WTC11 (cell line): ENCODE measurements at regions not wholly inside any gene's neighbourhood (a gene's known extent, or its start where the extent isn't known, plus 50 kb on each side); places are given as distances from the start of the nearest gene placed in this dataset.

Experiments used
- CREB1 ChIP-seq: sonication (generic); formaldehyde crosslinking; IDR thresholded peaks from 2 replicates; pipeline ENCODE4 v1.8.0; 2023; ENCODE audit warnings: mild to moderate bottlenecking, missing genetic modification reagents
- ELF4 ChIP-seq: sonication (generic); formaldehyde crosslinking; IDR thresholded peaks from 2 replicates; pipeline ENCODE4 v1.8.1; 2022; ENCODE audit warnings: low read depth, mild to moderate bottlenecking, moderate library complexity, missing genetic modification reagents
- NR1H2 ChIP-seq: sonication (generic); formaldehyde crosslinking; IDR thresholded peaks from 2 replicates; pipeline ENCODE4 v1.9.0; 2021; ENCODE audit warnings: mild to moderate bottlenecking, moderate library complexity, missing genetic modification reagents
- NR3C1 ChIP-seq: sonication (generic); formaldehyde crosslinking; conservative IDR thresholded peaks from 2 replicates; pipeline ENCODE4 v1.8.1; 2023; ENCODE audit warnings: low read depth, mild to moderate bottlenecking, missing genetic modification reagents
- SP1 ChIP-seq: sonication (generic); formaldehyde crosslinking; conservative IDR thresholded peaks from 2 replicates; pipeline ENCODE4 v1.8.1; 2022; ENCODE audit warnings: missing genetic modification reagents
- TF ChIP-seq, protein P1 (sequence below): sonication (generic); formaldehyde crosslinking; IDR thresholded peaks from 2 replicates; pipeline ENCODE4 v1.8.0; 2022; ENCODE audit warnings: mild to moderate bottlenecking, missing genetic modification reagents
- TF ChIP-seq, protein P2 (sequence below): fragments of 200-600 bp; IDR thresholded peaks from 2 replicates; pipeline ENCODE4 v1.8.0; 2022; ENCODE audit warnings: antibody characterized with exemption
- TF ChIP-seq, protein P3 (sequence below): fragments of 250-450 bp; sonication (Bioruptor Pico); IDR thresholded peaks from 2 replicates; pipeline ENCODE4 v1.9.0; 2021; ENCODE audit warnings: moderate library complexity, mild to moderate bottlenecking, inconsistent platforms, borderline replicate concordance

DNA sequence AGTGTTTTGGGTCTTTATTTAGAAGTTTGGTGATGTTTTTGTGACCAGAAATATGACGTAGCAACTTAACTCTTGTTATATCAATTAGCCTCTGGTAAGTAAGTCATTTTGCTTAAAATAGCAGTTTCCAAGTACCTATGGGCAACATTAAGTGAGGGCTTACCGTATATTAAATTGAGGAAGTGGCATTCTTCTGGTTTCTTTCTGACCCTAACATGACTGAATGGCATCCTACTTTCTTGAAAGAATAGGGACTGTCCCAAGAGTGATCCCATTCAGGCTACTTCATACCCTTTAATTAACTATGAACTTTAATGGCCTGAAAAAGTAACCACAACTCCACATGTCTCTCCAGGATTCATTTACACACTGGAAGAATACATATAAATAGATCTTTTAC, 106.6 kb downstream of the MZT1 start:
- TF ChIP-seq NR3C1 (CRISPR knock-in tag) (no peak), CREB1 (no peak), NR1H2 (no peak), SP1 (no peak), ELF4 (no peak)
- TF ChIP-seq, protein P1, sequence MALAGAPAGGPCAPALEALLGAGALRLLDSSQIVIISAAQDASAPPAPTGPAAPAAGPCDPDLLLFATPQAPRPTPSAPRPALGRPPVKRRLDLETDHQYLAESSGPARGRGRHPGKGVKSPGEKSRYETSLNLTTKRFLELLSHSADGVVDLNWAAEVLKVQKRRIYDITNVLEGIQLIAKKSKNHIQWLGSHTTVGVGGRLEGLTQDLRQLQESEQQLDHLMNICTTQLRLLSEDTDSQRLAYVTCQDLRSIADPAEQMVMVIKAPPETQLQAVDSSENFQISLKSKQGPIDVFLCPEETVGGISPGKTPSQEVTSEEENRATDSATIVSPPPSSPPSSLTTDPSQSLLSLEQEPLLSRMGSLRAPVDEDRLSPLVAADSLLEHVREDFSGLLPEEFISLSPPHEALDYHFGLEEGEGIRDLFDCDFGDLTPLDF (CRISPR knock-in tag) = no peak
- TF ChIP-seq, protein P2, sequence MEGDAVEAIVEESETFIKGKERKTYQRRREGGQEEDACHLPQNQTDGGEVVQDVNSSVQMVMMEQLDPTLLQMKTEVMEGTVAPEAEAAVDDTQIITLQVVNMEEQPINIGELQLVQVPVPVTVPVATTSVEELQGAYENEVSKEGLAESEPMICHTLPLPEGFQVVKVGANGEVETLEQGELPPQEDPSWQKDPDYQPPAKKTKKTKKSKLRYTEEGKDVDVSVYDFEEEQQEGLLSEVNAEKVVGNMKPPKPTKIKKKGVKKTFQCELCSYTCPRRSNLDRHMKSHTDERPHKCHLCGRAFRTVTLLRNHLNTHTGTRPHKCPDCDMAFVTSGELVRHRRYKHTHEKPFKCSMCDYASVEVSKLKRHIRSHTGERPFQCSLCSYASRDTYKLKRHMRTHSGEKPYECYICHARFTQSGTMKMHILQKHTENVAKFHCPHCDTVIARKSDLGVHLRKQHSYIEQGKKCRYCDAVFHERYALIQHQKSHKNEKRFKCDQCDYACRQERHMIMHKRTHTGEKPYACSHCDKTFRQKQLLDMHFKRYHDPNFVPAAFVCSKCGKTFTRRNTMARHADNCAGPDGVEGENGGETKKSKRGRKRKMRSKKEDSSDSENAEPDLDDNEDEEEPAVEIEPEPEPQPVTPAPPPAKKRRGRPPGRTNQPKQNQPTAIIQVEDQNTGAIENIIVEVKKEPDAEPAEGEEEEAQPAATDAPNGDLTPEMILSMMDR = no peak
- TF ChIP-seq, protein P3, sequence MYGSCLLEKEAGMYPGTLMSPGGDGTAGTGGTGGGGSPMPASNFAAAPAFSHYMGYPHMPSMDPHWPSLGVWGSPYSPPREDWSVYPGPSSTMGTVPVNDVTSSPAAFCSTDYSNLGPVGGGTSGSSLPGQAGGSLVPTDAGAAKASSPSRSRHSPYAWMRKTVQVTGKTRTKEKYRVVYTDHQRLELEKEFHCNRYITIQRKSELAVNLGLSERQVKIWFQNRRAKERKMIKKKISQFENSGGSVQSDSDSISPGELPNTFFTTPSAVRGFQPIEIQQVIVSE (CRISPR knock-in tag) = no peak
